NCI-H2107 (cell line): ENCODE measurements at regions not wholly inside any gene's neighbourhood (a gene's known extent, or its start where the extent isn't known, plus 50 kb on each side); places are given as distances from the start of the nearest gene placed in this dataset.
"Not testable (repeated sequence)": the region's sequence is repeated elsewhere in the genome, so short reads cannot be mapped to it uniquely, and the experiment has no call there.

Source experiments
- DNase-seq: peaks from one replicate; lab custom pipeline; 2025; lab: John Stamatoyannopoulos, UW

DNA sequence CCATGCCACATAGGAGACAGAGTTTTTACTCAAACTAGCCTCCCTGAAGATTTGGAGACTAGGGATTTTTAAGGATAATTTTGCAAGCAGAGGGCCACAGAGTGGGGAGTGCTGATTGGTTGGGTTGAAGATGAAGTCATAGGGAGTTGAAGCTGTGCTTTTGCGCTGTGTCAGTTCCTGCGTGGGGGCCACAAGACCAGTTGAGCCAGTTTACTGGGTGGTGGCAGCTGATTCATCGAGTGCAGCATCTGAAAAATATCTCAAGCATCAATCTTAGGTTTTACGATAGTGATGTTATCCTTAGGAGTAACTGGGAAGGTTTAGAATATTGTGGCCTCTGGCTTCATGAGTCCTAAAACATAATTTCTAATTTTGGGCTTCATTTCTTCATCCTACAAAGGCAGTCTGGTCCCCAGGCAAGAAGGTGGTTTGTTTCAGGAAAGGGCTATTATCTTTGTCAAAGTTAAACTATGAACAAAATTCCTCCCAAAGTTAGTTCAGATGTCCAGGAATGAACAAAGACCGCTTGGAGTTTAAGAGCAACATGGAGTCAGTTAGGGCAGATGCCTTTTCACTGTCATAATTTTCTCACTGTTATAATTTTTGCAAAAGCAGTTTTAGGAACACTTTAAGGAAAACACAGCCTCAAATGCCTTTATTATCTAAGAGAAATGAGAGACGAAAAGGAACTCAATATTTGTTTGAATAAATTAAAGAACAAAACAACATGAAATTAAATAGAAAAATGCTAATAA, 960.8 kb upstream of the PRKX start:
- DNase-seq = no peak

DNA sequence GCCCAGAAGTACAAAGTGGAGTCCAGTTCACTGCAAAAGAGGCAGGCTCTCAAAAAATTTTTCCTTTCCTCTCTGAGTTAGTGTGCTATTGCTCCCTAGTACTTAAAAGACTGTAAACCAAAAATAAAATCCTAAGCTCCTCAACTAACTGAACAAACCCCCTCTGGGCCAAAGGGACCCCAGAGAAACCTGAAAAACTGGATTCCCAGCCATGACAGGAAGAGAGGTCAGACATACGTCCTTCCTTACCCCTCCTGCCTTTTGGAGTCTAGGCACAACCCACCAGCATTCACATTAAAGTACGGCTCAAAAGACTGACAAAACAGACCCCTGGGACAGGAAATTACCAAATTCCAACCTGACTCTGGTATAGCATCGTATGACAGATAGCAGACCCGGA, 957.9 kb upstream of the PRKX start:
- DNase-seq = no peak

- DNase-seq = no peak
These were observed 957.2 kb upstream of the PRKX start for GRCh38 chrX:4670606-4671005.

GRCh38 chrX:4668802-4669536, 955.5 kb upstream of the PRKX start:
- no peak for DNase-seq

GRCh38 chrX:4663085-4663484, 949.6 kb upstream of the PRKX start:
- DNase-seq = no peak

DNA sequence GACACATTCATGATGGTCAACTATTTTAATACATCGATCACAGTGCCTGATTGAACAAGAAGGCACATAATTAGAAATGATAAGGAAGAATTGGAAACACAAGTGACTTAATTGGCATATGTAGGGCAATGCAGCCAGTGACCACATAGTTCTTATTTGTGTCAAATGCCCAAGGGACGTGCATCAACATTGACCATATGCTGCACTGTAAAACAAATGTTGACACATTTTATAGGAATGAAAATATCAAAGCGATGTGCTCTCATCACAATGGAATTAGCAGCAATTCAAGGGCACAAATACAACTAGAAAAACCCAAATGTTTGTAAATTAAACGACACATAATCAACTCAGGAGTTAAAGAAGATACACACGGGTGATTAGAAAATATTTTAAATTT, 948.3 kb upstream of the PRKX start:
- DNase-seq = no peak

DNA sequence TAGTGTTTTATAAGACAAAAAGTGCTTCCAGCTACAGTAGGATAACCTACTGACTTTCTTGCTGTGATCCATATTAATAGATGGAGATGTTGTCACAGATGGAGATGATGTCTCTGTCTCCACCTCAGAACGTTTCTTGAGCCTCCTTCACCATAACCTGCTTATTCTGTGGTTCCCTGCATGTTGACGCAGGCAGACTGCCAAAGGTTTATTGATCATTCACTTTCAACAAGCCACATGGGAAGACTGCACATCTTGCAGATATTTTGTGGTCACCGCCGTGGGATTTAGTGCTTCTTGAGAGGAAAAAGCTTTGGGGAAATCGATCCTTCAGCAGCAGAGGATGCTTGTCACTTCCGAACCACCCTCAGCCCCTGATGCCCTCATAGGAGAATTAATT, 943.0 kb upstream of the PRKX start:
- DNase-seq = no peak

DNA sequence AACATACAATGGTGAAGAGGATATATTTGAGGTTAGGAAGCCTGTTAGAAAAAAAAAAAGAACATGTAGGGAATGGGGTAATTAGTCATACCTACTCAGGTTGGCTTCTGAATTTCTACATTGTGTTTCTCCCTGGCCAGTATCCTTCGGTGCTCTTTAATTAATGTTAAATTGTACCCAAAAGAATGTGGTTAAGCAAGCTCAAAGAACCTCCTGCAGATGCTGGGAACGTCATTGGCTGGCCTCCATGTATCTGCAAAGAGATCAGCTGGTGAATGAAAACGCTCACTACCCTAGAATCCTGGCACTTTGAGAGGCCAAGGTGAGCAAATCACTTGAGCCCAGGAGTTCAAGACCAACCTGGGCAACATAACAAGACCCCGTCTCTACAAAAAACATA, 942.3 kb upstream of the PRKX start:
- no peak for DNase-seq

DNA sequence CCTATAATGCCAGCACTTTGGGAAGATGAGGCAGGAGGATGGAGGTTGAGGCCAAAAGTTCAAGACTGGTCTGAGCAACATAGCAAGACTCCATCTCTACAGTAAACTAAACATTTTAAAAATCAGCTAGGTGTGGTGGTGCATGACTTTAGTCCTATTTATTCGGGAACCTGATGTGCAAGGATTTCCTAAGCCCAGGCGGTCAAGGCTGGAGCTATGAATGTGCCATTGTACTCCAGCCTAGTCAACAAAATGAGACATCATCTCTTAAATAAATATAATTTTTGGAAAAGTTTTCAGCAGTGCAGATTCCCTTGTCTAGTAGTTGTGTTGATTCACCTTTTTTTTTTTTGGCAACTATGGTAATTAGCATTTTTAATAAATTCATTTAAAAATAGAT, 928.7 kb upstream of the PRKX start:
- no peak for DNase-seq

GRCh38 chrX:4638036-4638435, 924.6 kb upstream of the PRKX start:
- DNase-seq = no peak

- DNase-seq = no peak
These were observed 914.0 kb upstream of the PRKX start for GRCh38 chrX:4627414-4627813.

- DNase-seq = no peak
These were observed 909.2 kb upstream of the PRKX start for GRCh38 chrX:4622486-4623167.

DNA sequence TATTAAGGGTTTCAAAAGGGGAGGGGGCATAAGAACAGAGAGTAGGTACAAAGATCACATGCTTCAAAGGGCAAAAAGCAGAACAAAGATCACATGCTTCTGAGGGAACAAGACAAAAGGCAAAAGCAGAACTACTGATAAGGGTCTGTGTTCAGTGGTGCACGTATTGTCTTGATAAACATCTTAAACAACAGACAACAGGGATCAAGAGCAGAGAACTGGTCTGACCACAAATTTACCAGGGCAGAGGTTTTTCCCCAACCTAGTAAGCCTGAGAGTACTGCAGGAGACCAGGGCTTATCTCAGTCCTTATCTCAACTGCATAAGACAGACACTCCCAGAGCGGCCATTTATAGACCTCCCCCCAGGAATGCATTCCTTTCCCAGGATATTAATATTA, 900.2 kb upstream of the PRKX start:
- not testable (repeated sequence) for DNase-seq

DNA sequence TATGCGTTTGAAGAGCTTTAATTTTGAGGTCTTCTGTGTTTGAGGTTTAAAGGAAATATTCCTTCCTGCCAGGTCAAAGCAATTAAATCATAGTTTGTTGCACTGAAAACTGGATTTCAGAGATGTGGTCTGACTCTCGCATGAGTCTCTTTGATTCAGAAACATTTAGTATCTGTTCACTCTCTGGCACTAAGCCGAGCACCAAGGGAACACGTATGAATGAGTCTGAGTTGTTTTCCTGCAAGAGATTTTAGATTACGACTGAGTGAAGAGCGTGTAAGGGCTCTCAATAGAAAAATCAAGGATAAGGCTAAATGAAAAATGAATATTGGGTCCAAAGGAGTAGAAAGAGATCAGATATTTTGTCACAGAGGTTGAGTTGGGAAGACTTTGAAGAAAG, 875.4 kb upstream of the PRKX start:
- no peak for DNase-seq

GRCh38 chrX:4588466-4588865, 875.0 kb upstream of the PRKX start:
- DNase-seq = no peak

- no peak for DNase-seq
These were observed 874.6 kb upstream of the PRKX start for GRCh38 chrX:4588056-4588455.

GRCh38 chrX:4579999-4580398, 866.5 kb upstream of the PRKX start:
- DNase-seq = no peak

DNA sequence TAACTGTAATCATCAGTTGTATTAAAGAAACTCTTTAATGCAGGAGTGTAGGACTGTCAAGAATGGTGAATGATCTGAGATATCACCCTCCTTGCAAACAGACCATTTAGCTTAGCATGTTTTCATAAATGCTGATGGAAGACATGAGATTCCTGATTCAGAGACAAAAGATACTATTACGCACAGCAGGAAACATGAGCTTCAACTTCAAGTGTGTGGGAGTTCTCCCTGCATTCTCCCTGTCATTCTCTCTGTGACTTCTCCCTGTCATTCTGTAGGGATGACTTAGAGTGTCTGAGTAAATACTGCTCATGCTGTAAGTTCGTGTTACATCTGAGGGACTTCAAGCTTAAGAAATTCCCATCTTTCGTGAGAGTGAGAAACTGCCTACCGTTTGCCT, 866.0 kb upstream of the PRKX start:
- DNase-seq = no peak

DNA sequence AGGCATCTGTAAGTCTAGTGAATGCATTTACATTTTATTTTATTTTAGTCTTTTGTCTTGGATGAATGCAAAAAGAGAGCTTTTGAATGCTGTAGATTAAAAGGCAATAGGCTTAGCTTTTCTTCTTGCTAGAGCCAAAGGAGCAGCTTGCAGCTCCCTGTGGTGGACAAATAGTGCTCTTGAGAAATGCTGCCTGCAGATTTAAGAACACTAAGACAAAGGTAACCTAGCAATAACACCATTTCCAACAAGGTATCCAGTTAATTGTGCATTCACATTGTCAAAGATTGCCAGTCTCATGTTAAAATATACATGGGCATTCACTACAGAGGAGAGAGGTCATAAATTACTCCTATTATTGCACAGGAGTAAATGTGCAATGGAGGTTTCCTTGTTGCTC, 859.2 kb upstream of the PRKX start:
- no peak for DNase-seq

- DNase-seq = no peak
These were observed 856.7 kb upstream of the PRKX start for GRCh38 chrX:4570151-4570550.

DNA sequence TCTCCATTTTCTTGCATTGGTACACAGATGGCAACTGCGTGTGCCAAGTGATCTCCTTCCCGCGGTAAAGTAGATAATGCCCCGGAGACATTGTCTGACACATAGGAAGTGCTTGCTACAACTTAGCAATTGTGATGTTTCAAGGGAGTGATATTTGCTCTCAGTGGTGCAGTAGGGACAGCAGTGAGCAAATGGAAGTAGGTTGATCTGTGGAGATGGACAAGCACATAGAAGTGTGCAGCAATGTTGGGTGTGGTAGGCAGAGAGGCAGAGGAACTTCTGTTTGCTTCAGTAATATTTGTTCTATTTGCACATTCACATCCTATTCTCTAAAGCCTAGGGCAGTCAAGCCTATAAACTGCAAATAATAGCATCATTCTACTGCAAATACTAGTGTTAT, 846.7 kb upstream of the PRKX start:
- DNase-seq = no peak

- DNase-seq = no peak
These were observed 836.6 kb upstream of the PRKX start for GRCh38 chrX:4550018-4550417.

DNA sequence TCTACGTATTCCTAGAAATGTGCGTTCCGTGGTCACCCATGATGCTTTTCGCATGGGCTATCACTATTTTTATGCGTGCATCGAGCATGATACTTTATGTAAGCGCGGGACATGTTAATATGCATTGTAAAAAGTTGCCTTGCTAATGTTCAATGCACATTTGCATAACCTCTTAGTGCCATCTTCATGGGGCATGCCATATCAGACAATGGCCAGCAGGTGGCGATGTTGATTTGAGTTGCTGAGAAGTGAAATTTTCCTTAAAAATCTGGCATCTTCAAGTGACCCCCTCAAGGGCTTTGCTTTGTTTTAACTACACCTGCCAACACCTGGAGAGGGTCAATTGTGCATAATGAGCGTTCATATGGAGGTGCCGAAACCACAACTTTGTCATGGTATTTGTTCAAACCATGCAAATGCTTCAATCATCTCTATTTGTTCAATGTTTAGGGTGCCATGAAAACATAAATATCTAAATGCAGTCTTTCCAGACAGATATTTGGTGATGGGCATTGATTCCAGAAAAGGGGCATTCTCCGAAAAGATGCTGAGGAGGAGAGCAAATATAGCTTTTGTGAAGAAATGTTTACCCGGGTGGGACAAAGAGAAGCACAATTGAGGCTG, 833.9 kb upstream of the PRKX start:
- DNase-seq = no peak
